Forelimb muscle (tissue), 1 donor: ENCODE measurements at regions not wholly inside any gene's neighbourhood (a gene's known extent, or its start where the extent isn't known, plus 50 kb on each side); places are given as distances from the start of the nearest gene placed in this dataset.

ENCODE experiments used
- DNase-seq: peaks from one replicate; pipeline ENCODE4 v3.0.0-alpha.2; 2013; ENCODE audit warnings: low read depth

DNA sequence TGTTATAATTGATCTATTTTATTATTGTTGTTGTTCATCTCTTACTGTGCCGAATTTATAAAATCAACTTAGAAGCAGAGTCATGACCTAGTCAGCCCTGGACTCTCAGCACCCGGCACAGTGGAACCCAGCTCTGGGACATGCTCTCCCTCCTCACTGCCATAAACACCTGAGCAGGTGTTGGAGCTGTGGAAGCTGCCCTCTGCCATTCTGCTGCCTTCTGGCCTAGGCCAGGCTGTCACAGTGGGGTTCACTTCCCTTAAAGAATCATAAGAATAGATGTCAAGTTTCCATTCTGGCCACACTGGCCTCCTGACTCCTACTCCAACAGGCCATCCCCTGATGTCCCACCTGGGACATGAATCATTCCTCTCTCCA lies 192.2 kb downstream of the ZFP36L2 start:
- DNase-seq, result no peak

DNA sequence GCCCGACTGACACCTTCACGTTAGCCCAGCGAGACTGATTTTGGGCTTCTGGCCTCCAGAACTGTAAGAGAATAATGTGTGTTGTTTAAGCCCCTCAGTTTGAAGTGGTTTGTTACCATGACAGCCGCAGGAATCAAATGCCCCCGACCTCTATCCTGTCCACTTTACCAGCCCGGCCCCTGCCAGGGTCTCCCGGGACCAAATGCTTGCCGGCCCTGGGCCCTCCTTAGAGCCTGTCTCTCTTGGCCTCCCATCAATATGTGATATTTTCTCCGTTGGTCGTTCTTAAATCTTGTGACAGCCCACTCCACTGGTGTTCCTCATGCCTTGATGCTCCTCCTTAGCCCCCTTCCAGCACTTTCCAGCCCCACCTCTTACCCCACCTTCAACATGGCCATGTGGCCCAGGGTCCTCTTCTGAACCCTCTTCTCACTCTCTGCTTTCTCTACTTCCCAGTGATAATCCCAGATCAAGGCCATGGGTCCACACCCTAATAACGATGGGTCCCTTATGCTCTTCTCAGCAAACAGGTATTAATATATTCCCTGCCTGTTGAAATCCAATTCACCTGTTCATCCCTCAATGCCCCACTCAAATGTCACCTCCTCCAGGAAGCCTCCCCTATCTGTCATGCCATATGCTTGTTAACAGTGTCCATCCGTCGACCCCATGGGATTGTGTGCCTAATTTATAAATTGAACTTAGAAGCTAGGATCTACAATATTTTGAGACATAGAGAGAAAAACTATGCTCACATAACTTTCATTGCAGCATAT lies 192.8 kb downstream of the ZFP36L2 start:
- no peak for DNase-seq

DNA sequence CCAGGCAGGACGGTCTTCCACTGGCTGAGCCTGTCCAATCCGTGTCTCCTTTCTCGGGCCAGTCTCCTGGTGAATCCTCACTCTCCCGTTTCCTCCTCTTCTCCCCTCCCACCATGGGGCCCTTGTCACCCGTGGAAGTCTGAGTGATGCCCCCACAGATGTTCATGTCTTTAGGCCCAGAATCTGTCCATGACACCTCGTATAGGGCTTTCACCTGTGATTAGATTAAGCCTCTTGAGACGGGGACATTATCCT lies 193.5 kb downstream of the ZFP36L2 start:
- DNase-seq, result no peak

DNA sequence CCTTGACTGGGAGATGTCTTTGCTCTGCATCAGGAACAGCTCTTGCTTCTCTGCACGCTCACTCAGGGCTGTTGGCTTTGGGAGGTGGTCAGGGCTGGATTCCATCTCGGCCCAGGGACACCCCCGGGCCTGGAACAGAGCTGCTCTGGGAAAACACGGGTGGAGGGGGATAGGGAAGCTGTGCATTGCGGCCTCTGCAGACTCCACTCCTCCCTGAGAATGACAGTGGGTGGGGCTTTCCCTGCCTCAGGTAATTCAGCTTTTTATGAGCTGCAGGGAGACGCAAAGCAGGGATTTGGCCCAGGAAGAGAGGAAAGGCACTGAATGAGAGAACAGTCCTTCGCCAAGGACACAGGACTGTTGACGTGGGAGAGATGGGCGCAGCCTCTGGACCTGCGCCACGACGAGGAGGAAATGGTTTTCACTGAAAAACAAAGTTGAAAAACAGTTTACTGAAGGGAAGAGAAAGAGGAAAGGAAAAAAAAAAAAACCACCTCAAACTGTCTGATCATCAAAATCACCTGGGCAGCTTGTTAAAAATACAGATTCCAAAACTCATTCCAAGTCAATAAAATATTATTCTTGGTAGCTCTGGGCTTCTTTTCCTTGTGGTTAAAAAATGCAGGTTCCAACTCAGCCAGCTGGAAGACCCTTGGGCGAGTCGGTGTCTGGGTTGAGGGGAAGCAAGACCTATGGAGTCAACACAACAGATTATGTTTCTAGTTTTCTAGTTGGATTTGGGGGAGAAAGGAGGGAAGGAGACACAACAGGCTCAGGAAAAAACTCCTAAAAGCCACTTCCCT lies 194.0 kb downstream of the ZFP36L2 start:
- DNase-seq, result no peak

DNA sequence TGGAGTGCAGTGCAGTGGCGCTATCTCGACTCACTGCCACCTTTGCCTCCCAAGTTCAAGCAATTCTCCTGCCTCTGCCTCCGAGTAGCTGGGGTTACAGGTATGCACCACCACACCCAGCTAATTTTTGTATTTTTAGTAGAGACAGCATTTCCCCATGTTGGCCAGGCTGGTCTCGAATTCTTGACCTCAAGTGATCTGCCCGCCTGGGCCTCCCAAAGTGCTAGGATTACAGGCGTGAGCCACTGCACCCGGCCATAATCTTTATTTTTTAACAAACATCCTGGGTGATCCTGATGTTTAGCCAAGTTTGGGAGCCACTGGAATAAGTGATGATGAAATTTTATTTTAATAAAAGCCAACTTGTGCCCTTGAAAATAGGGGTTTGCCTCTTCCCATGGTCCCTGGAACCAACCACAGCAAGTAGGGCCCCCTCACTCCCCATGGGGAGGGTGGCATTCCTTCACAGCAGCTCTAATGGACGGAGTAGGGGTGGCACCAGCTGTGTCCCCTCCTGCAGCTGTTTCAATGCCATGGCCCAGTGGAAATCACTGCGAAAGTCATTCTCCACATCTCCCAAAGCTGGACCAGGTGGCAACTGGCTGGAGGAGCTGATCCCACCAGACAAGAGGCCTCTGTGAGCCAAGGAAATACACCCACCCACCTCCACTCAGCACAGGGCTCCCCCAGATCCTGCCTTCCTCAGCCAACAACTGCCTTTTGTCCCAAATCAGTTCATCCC lies 194.8 kb downstream of the ZFP36L2 start:
- DNase-seq, result no peak

DNA sequence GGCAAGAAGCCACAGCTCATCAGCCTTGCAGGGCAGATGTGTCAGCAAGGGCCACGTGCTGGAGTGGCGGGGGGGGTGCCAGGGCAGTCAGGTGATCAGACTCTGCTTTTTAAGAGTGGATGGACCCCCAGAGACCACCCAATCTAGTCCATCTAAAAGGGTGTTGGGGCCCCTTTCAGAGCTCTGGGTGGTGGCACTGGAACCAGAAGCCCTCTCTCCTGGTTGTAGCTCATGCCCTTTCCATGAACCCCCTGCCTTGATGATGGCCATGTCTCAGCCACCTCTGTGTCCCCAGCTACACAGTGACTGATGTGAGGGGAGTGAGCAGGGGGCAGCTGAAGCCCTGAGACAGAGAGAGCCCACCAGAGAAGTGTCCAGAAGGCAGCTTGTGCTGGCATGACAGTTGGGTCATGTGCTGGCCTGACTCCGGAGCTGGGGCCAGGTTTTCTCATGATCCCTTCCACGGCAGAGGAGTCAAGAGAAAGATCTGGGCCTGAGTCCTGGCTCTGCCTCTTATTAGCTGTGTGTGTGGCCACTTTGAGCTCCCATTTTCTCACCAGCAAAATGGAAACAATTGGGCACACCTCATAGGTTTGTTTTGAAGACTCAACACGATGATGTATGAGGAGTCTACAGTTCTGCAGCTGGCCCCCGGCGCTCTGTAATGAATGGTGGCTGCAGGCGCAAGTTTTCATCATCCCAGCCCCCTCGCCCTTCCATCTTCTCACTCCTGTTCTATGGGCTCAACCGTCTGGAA lies 195.7 kb downstream of the ZFP36L2 start:
- DNase-seq, result no peak

DNA sequence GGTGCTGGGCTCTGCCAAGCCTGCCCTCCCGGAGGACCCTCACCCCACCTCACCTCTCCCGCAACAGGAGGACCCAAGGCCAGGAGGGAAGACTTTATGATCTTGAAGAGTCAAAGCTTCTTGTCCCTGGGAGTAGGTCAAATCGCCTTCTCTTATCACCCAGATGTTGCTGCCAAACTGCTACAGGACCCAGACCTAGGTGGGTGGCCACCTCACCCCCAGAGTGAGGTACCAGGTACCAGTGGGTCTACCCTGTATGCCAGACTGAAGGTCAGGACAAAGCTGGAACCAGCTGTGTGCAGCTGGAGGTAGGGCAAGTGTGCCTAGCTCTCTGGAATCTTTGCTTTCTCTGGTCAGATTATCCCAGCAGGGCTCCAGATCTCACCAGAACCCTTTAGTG lies 197.2 kb downstream of the ZFP36L2 start:
- DNase-seq, result no peak

DNA sequence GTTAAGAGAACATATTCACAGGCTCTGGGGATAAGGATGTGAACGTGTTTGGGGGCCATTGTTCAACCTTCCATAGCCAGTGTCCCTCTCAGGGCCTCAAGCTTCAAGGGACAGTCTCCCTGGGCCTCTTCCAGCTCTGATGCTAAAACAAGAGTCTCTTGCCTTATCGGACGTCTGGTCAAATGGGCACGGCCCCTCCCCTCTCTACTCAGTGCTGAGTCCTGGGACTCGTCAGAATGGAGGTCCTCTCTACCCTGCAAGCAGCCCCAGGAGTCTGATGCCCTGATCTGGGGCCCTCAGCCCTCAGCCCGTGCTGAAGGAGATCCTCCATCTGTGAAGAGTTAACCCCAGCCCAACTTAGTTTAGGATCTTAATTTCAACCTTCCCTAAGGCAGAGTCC lies 198.2 kb downstream of the ZFP36L2 start:
- no peak for DNase-seq

DNA sequence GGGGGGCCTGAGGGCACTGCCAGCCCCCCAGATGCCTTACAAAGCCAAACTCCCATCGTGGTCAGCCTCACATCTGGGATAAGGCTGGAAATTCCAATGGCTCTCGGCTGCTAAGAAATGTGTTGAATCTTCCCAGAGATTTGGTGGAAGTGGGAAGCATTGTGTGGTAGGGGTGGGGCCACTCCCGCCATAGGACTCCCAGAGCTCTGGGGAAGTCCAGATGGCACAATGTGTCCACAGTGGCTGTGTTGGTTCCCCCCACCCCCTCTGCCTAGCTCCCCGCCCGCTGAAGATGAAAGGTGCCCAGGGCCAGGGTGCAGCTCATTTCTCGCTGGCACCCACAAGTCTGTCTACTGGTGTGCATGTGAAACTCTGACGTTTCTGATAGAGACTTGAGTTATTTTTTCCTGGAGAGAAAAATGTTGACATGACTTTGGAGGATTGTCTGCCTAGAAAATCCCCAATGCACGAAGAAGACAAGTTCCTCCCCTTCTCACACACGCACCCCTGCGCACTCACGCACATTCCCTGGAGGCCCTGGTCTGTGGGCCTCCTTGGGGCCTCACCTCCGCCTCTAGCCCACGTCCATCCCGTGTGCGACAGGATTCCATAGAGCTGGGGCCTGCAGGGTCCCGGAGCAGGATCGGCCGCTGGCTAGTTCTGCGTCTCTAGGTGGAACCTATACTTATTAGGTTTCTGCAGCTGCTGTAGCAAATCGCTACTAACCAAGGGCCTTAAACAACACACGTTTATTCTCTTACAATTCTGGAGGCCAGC lies 199.1 kb downstream of the ZFP36L2 start:
- no peak for DNase-seq

DNA sequence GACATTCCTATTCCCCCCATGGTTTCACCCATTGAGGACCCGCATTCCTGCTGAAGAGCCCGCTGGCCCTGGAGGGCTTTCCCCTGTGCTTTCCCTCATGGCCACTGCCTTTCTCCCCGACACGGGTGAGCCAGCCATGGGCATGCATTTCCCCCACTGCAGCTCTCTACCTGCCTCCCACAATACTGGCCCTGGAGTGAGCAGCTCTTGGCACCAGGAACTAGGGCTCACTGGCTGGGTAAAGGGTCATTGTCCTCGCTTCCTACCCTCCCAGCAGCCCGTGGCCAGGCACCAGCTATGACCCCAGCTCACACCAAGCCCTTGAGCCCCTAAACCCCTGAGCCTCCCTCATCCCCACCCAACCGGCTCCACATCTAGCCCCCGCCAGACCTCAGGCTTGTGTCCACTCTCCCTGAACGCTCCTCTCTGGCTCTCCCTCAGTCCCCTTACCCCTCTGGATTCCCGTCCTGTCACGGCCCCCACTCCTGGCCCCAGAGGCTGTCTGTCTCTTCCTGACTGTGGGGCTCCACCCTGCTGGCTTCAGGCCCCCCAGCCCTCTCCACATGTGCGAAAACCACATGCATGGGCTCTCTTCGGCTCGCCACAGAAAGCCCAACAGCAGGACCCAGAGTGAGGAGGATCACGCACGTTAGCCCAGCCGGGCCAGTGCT lies 199.8 kb downstream of the ZFP36L2 start:
- DNase-seq, result no peak

DNA sequence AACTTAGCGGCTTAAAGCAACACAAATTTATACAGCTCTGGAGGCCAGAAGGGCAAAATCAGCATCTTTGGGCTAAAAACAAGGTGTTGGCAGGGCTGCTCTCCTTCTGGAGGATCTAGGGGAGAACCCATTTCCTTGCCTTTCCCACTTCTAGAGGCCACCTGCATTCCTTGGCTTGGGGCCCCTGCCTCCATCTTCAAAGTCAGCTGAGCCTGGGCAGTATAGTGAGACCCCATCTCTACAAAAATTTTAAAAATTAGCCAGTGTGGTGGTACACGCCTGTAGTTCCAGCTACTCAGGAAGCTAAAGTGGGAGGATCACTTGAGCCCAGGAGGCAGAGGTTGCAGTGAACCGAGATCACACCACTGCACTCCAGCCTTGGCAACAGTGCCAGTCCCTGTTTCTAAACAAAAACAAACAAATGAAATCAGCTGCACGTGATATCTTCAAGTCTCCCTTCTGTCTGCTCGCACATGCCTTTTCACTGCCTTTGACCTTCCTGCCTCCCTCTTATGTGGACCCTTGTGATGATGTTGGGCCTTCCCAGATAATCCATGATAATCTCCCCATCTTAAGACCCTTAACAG lies 200.6 kb downstream of the ZFP36L2 start:
- no peak for DNase-seq

DNA sequence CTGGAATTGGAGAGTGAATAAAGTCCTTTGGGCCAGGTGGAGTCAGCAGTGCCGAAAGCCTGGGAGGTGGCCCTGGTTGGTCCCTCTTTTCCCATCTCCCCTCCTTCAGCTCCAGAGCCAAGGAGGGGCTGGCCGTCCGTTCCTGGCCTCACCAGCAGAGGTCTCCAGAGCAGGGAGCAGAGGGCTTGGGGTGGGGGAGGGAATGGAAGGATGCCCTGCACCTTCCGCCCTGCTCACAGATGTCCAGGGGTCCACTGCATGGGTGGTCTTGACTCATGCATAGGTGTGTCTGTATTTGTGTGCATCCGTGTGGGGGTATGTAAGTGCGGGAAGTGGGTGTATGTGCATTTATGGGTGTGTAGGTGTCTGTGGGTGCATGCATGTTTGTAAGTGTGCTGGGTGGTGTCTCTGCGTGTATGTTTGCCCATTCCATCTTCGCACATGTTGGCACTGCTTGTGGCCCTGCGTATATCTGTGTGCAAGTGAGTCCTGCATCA lies 201.8 kb downstream of the ZFP36L2 start:
- no peak for DNase-seq

DNA sequence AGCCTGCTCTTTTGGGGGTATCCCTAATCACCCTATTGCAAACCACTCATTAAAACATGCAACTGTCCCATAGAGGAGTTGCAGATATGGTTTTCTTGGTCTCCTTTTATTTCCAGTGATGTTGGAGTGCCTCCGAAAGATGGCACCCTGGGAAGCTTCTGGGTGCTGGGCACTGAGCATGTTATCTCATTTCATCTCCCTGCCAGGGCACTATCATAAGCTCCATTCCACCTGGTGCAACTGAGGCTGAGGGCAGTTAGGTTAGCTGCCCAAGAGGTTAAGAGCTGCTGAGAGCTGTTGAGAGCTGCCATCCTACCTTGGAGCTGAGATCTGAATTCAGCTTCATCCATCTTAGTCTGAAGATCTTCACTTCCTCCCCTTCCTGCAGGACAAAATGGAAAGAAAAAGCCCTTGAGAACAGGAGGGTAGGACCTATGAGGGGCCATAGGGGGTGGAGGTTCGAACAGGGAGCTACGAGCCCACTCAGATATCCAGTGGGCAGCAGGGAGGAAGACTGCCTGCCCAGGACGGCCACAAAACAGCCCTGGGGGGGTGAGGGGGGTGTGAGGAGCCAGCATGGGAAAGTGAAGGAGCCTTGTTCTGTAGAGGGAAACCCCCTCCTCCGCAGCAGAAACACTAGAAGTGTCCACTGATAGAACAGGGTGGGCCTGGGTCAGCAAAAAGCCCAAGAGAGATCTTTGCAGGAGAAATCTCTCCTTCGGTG lies 202.5 kb downstream of the ZFP36L2 start:
- DNase-seq, result no peak

DNA sequence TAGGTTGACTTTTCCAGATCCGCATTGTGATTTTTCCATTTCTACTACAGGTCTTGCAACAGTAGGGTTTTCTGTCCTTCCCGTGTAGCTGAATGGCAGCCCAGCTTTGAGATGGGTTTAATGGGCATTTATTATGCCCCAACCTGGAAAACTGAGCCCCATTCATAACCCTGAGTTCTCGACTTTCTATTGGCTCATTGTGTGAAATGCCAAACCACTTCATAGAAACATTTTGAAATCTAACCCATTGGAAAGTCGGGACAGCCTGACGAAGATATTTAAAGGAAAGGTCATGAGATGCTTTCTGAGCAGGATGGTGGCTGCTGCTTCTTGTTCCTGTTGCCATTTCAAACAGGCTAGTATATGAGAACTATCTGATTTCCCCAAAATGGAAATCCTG lies 203.5 kb downstream of the ZFP36L2 start:
- DNase-seq, result no peak

DNA sequence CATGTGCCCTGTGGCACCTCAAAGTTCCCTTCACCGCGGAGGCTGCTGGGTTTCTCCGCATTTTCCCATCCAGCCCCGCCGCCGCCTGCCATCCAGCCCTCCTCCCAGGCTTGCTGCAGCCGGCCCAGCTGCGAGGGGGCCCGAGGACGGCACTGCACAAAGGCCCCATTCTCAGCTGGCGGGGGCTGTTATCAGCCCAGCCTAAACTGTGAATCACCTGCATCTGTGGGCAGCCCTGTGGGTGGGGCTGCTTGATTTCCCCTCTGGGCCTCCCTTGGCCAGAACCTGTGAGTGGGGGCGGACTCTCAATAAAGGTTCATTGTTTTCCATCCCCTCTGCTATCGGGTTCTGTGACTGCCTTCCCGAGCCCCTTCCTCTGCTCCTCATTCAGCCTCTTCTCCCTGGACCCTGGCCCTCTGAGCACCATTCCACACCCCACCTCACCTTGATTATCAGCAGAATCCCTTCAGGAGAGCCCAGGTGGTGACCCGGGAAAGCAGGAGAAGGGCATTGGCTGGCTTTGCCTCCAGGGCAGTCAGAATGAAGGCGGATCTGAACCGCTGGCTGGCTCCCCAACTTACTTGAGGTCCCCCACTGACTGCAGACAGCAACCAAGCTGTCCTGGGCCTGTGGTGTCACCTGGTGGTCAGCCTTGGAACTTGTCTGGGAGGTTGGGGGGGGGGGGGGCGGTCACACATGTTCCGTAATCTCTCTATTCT lies 204.5 kb downstream of the ZFP36L2 start:
- no peak for DNase-seq

DNA sequence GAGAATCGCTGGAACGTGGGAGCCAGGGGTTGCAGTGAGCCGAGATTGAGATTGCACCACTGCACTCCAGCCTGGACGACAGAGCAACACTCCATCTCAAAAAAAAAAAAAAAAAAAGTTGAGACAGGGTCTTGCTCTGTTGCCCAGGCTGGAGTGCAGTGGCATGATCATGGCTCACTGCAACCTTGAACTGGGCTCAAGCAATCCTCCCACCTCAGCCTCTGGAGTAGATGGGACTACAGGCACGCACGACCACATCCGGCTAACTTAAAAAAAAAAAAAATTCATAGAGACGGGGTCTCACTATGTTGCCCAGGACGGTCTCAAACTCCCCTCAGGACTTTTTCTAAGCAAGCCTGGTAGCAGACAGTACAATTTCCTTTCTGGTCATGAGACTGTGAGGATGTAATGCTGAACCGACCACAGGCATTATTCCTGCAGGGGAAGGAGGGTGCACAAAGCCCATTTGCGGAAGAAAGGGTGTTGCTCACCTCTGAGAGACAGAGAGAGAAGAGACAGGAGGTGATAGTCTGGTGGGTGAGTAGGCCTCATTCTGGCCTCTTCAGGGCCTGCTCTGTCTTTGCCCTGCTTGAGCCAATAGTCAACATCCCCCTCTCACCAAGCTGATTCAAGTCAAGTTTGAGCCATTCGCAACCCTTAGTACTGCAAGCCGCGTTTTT lies 205.3 kb downstream of the ZFP36L2 start:
- no peak for DNase-seq

DNA sequence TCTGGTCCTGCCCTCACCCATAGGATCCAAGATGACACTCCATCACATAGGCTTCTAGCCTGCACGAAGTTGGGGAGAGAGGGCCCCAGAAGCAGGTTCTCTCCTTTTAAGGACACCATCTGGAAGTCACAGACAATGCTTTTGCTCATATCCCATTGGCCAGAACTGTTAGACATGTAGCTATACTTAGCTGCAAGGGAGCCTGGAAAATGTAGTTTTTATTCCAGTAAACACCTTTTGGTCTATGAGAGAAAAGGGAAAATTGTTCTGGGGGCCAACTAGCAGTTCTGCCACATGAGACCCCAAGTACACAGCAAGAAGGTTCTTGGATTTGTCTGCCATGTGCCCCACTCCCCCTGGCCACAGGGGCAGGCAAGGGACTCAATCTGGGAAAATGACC lies 206.1 kb downstream of the ZFP36L2 start:
- DNase-seq, result no peak

DNA sequence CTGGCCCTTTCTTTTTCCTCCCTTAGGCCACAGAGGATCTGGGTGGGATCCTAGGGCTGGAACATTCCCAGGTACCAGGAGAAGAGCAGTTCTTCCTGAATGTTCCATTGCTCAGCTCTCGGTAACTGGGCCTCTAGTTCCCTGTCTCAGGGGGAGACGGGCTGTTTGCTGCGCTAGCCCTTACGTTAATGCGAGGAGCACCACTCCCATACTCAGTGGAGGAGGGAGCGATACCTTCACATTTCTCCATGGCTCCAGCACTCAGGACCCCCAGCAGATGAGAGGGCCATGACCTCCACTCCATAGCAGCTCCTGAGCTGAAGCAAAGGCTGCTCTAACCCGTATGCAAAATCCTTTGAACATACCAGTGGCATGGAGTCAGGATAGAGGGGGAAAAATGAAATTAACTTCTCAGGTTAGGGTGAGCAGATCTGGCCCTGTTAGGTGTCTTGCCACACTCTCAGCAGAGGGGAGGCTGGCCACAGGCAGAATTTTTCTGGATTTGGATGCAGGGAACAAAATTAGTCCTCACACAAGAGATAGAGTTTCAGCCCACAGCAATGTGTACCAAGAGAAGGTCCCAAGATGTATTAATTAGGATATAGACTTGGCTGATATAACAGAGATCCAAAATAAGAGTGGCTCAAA lies 206.7 kb downstream of the ZFP36L2 start:
- DNase-seq, result no peak
